ENCODE measurements at regions not wholly inside any gene's neighbourhood (a gene's known extent, or its start where the extent isn't known, plus 50 kb on each side); places are given as distances from the start of the nearest gene placed in this dataset.

GRCh38 chr2:118773826-118774225 lies 73.6 kb downstream of the EN1 start:
- peak overlapping the region; percentile 83 for H3K4me2 ChIP-seq (ENCODE audit: low read length)
- H3K79me2 ChIP-seq = no peaks in the 10 kb centered on the region
- H3K9ac ChIP-seq = no peak overlapping the region
- H3K27ac ChIP-seq = no peak overlapping the region
- no peak overlapping the region for H2AFZ ChIP-seq
- no peaks in the 10 kb centered on the region for H3K9me3 ChIP-seq (ENCODE audit: control insufficient read depth, low read length)
- H3K36me3 ChIP-seq (ENCODE audit: control insufficient read depth, insufficient read depth, low read length) = no peaks in the 10 kb centered on the region
- TF ChIP-seq CTCF (IDR thresholded peaks at IDR 0.05) = no peak
- peak overlapping the region; percentile 46 for H3K4me3 ChIP-seq (ENCODE audit: low read depth, low read length)
- H3K27me3 ChIP-seq (ENCODE audit: control insufficient read depth, insufficient read depth, low read length) = no peaks in the 10 kb centered on the region
- no peaks in the 10 kb centered on the region for H3K4me1 ChIP-seq

GRCh38 chr2:118772487-118773200 lies 74.8 kb downstream of the EN1 start:
- no peaks in the 10 kb centered on the region for H3K27me3 ChIP-seq (ENCODE audit: control insufficient read depth, insufficient read depth, low read length)
- H3K36me3 ChIP-seq (ENCODE audit: control insufficient read depth, insufficient read depth, low read length) = no peaks in the 10 kb centered on the region
- TF ChIP-seq CTCF (IDR thresholded peaks at IDR 0.05) = no peak
- H3K9me3 ChIP-seq (ENCODE audit: control insufficient read depth, low read length) = no peaks in the 10 kb centered on the region
- no peak overlapping the region for H3K9ac ChIP-seq
- no peaks in the 10 kb centered on the region for H3K79me2 ChIP-seq
- H2AFZ ChIP-seq = no peak overlapping the region
- no peak overlapping the region for H3K4me3 ChIP-seq (ENCODE audit: low read depth, low read length)
- H3K4me1 ChIP-seq = no peaks in the 10 kb centered on the region
- H3K27ac ChIP-seq = no peak overlapping the region
- H3K4me2 ChIP-seq (ENCODE audit: low read length) = no peak overlapping the region

- no peak overlapping the region for H3K27ac ChIP-seq
- H3K79me2 ChIP-seq = no peaks in the 10 kb centered on the region
- no peaks in the 10 kb centered on the region for H3K36me3 ChIP-seq (ENCODE audit: control insufficient read depth, insufficient read depth, low read length)
- no peak overlapping the region for H3K4me3 ChIP-seq (ENCODE audit: low read depth, low read length)
- H3K9ac ChIP-seq = no peak overlapping the region
- no peak for TF ChIP-seq CTCF (IDR thresholded peaks at IDR 0.05)
- H3K4me2 ChIP-seq (ENCODE audit: low read length) = no peak overlapping the region
- H3K4me1 ChIP-seq = no peaks in the 10 kb centered on the region
- H2AFZ ChIP-seq = no peak overlapping the region
- H3K27me3 ChIP-seq (ENCODE audit: control insufficient read depth, insufficient read depth, low read length) = no peaks in the 10 kb centered on the region
- H3K9me3 ChIP-seq (ENCODE audit: control insufficient read depth, low read length) = no peaks in the 10 kb centered on the region
Measured at GRCh38 chr2:118769707-118770400, 77.6 kb downstream of the EN1 start.

- H3K79me2 ChIP-seq = no peaks in the 10 kb centered on the region
- TF ChIP-seq CTCF (IDR thresholded peaks at IDR 0.05) = no peak
- H3K4me1 ChIP-seq = no peaks in the 10 kb centered on the region
- no peak overlapping the region for H3K27ac ChIP-seq
- no peaks in the 10 kb centered on the region for H3K36me3 ChIP-seq (ENCODE audit: control insufficient read depth, insufficient read depth, low read length)
- H3K9me3 ChIP-seq (ENCODE audit: control insufficient read depth, low read length) = no peaks in the 10 kb centered on the region
- H3K4me3 ChIP-seq (ENCODE audit: low read depth, low read length) = no peak overlapping the region
- no peak overlapping the region for H3K9ac ChIP-seq
- H3K4me2 ChIP-seq (ENCODE audit: low read length) = no peak overlapping the region
- no peak overlapping the region for H2AFZ ChIP-seq
- H3K27me3 ChIP-seq (ENCODE audit: control insufficient read depth, insufficient read depth, low read length) = no peaks in the 10 kb centered on the region
Measured at GRCh38 chr2:118766871-118767270, 80.6 kb downstream of the EN1 start.

All from parathyroid adenoma (tissue), 2 donors.